GM12865 (cell line): ENCODE measurements at regions not wholly inside any gene's neighbourhood (a gene's known extent, or its start where the extent isn't known, plus 50 kb on each side); places are given as distances from the start of the nearest gene placed in this dataset.

Source experiments
- DNase-seq: peaks from one replicate; pipeline ENCODE4 v3.0.0; 2010; ENCODE audit warnings: low read depth
- H3K4me3 ChIP-seq: 2 replicates; pipeline ENCODE4 v1.5.1; 2011; ENCODE audit warnings: mild to moderate bottlenecking, low read depth, low read length, control low read depth
- TF ChIP-seq, protein P1 (sequence below): IDR thresholded peaks from 2 replicates; pipeline ENCODE4 v1.5.1; 2011; ENCODE audit warnings: low read length, control low read depth, low read depth, inconsistent platforms; ENCODE audit not compliant: insufficient read depth; ENCODE audit errors: missing control alignments

DNA sequence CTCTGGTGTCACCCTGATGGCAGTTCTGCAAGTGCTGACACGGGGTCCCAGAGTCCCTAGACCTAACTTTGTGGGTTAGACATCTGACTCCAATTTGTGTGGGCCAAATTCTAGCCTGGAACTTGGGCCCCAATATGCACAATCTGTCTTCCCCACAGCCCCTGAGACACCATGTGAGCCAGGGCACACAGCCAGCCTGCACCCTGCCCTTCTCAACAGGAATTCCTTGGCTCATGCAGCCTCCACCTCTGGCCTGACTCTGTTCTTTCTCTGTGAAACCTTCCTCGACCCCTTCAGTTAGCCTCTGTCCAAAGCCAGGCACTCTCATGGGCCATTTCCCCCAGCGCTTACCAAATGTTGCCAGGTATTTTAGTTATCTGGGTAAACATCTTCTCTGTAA lies 59.1 kb upstream of the POU2AF1 start:
- TF ChIP-seq, protein P1, sequence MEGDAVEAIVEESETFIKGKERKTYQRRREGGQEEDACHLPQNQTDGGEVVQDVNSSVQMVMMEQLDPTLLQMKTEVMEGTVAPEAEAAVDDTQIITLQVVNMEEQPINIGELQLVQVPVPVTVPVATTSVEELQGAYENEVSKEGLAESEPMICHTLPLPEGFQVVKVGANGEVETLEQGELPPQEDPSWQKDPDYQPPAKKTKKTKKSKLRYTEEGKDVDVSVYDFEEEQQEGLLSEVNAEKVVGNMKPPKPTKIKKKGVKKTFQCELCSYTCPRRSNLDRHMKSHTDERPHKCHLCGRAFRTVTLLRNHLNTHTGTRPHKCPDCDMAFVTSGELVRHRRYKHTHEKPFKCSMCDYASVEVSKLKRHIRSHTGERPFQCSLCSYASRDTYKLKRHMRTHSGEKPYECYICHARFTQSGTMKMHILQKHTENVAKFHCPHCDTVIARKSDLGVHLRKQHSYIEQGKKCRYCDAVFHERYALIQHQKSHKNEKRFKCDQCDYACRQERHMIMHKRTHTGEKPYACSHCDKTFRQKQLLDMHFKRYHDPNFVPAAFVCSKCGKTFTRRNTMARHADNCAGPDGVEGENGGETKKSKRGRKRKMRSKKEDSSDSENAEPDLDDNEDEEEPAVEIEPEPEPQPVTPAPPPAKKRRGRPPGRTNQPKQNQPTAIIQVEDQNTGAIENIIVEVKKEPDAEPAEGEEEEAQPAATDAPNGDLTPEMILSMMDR, result no peak
- no peak for DNase-seq
- no peak overlapping the region for H3K4me3 ChIP-seq

DNA sequence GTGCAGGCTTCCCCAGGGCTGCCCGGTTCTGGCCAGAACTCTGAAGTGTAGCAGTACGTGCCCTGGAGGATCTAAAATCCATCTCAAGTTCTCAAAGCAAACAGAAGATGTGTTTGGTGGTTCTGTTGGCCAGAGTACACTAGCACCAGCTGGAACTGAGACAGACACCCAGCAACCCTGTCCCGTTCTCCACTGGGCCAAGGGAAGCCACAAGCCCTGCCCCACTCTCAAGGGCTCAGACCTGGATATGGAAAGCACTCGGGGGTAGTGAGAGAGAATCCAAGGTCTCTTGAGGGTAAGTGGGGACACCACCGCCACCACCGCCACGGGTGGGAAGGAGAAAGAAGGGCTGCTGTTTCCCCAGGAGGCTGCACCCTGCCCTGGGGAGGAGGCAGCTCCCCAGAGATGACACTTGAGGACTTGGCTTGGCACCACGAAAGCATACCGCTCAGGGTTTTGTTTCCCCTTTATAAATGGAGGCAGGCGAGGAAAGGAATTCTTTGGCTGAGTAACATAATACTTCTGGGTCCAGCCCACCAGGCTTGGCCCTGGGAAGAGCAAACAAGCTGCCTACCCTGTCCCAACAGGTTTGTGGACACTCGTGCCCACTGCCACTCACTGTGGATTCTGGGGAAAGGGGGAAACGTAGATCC lies 56.1 kb upstream of the POU2AF1 start:
- no peak for DNase-seq
- no peak overlapping the region for H3K4me3 ChIP-seq
- TF ChIP-seq, protein P1, result no peak

DNA sequence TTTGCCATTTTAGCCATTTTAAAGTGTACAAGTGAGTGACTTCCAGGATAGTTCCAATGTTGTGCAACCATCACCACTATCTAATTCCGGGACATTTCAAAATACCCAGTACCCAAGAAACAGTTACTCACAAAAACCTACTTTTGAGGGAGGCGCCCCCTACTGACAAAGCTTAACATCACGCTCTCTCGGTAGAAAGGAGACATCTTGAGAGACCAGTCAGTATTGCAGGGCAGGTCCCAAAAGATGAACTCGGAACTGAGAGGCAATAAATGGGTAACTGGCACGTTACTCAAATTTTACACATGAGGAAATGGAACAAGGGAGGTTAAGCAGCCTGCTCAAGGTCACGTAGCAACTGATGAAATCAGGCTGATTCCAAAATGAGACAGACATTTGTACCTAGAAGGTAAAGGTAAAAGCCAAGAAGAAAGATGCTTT lies 50.0 kb upstream of the POU2AF1 start:
- no peak overlapping the region for H3K4me3 ChIP-seq
- TF ChIP-seq, protein P1, result peak; percentile 80
- DNase-seq, result peak; percentile 88
